NCI-H1694 (cell line): ENCODE measurements at regions not wholly inside any gene's neighbourhood (a gene's known extent, or its start where the extent isn't known, plus 50 kb on each side); places are given as distances from the start of the nearest gene placed in this dataset.

Experiments
- DNase-seq: peaks from one replicate; lab custom pipeline; 2025; lab: John Stamatoyannopoulos, UW

- DNase-seq = no peak
Observed at GRCh38 chr12:60337839-60338549, 742.2 kb downstream of the SLC16A7 start.

GRCh38 chr12:60345442-60345841 is 749.6 kb downstream of the SLC16A7 start:
- no peak for DNase-seq

- no peak for DNase-seq
Observed at GRCh38 chr12:60349232-60349978, 753.6 kb downstream of the SLC16A7 start.

GRCh38 chr12:60387356-60387755 is 791.5 kb downstream of the SLC16A7 start:
- DNase-seq = no peak

- DNase-seq = no peak
Observed at GRCh38 chr12:60391051-60391450, 795.2 kb downstream of the SLC16A7 start.

- no peak for DNase-seq
Observed at GRCh38 chr12:60391791-60392190, 796.0 kb downstream of the SLC16A7 start.

GRCh38 chr12:60393093-60393492 is 797.3 kb downstream of the SLC16A7 start:
- DNase-seq = no peak

GRCh38 chr12:60394665-60395064 is 798.8 kb downstream of the SLC16A7 start:
- DNase-seq = no peak

GRCh38 chr12:60398547-60398946 is 802.7 kb downstream of the SLC16A7 start:
- no peak for DNase-seq

- DNase-seq = no peak
Observed at GRCh38 chr12:60399064-60399463, 803.2 kb downstream of the SLC16A7 start.

GRCh38 chr12:60402996-60403395 is 807.2 kb downstream of the SLC16A7 start:
- no peak for DNase-seq

GRCh38 chr12:60415351-60415750 is 819.5 kb downstream of the SLC16A7 start:
- no peak for DNase-seq

- no peak for DNase-seq
Observed at GRCh38 chr12:60419986-60420385, 824.2 kb downstream of the SLC16A7 start.

- DNase-seq = no peak
Observed at GRCh38 chr12:60421741-60422140, 825.9 kb downstream of the SLC16A7 start.

- no peak for DNase-seq
Observed at GRCh38 chr12:60437297-60437696, 841.5 kb downstream of the SLC16A7 start.

GRCh38 chr12:60441577-60441976 is 845.7 kb downstream of the SLC16A7 start:
- no peak for DNase-seq

- no peak for DNase-seq
Observed at GRCh38 chr12:60451457-60451856, 855.6 kb downstream of the SLC16A7 start.

GRCh38 chr12:60465060-60465459 is 869.2 kb downstream of the SLC16A7 start:
- DNase-seq = no peak

GRCh38 chr12:60468546-60468945 is 872.7 kb downstream of the SLC16A7 start:
- no peak for DNase-seq

- DNase-seq = no peak
Observed at GRCh38 chr12:60475825-60476224, 880.0 kb downstream of the SLC16A7 start.

GRCh38 chr12:60487284-60487683 is 891.5 kb downstream of the SLC16A7 start:
- no peak for DNase-seq

GRCh38 chr12:60489071-60489470 is 893.2 kb downstream of the SLC16A7 start:
- no peak for DNase-seq

GRCh38 chr12:60494244-60494643 is 898.4 kb downstream of the SLC16A7 start:
- DNase-seq = no peak

GRCh38 chr12:60498656-60499055 is 902.8 kb downstream of the SLC16A7 start:
- DNase-seq = no peak
